Activated naive CD8-positive, alpha-beta T cell (primary cell): ENCODE measurements at regions not wholly inside any gene's neighbourhood (a gene's known extent, or its start where the extent isn't known, plus 50 kb on each side); places are given as distances from the start of the nearest gene placed in this dataset.

Experiments used
- H3K27ac Mint-ChIP-seq: one replicate; pipeline ENCODE4 v1.8.0; 2021; ENCODE audit warnings: mixed read lengths
- H3K27me3 Mint-ChIP-seq: one replicate; pipeline ENCODE4 v1.8.0; 2021; ENCODE audit warnings: mixed read lengths
- H3K36me3 Mint-ChIP-seq: one replicate; pipeline ENCODE4 v1.8.0; 2021; ENCODE audit warnings: mixed read lengths
- H3K4me1 Mint-ChIP-seq: one replicate; pipeline ENCODE4 v1.8.0; 2021; ENCODE audit warnings: low read depth, mixed read lengths
- H3K4me3 Mint-ChIP-seq: one replicate; pipeline ENCODE4 v1.8.0; 2021; ENCODE audit warnings: mild to moderate bottlenecking, mixed read lengths
- H3K9me3 Mint-ChIP-seq: one replicate; pipeline ENCODE4 v1.8.0; 2021; ENCODE audit warnings: low read depth, mixed read lengths

GRCh38 chr9:28718226-28718625, 1144.9 kb upstream of the C9orf72 start:
- no peaks in the 10 kb centered on the region for H3K36me3 Mint-ChIP-seq
- no peaks in the 10 kb centered on the region for H3K27me3 Mint-ChIP-seq
- H3K9me3 Mint-ChIP-seq: peaks cover 4% of the 10 kb centered on the region
- H3K4me1 Mint-ChIP-seq: no peaks in the 10 kb centered on the region
- H3K4me3 Mint-ChIP-seq: no peak overlapping the region
- no peak overlapping the region for H3K27ac Mint-ChIP-seq

- Mint-ChIP-seq H3K27me3 (no peaks in the 10 kb centered on the region), H3K9me3 (peaks cover 4% of the 10 kb centered on the region), H3K36me3 (no peaks in the 10 kb centered on the region), H3K4me1 (no peaks in the 10 kb centered on the region), H3K4me3 (no peak overlapping the region), H3K27ac (no peak overlapping the region)
These were observed 1147.5 kb upstream of the C9orf72 start for GRCh38 chr9:28720746-28721145.

- H3K27ac Mint-ChIP-seq: no peak overlapping the region
- H3K27me3 Mint-ChIP-seq: no peaks in the 10 kb centered on the region
- H3K4me1 Mint-ChIP-seq: no peaks in the 10 kb centered on the region
- H3K36me3 Mint-ChIP-seq: no peaks in the 10 kb centered on the region
- H3K4me3 Mint-ChIP-seq: no peak overlapping the region
- H3K9me3 Mint-ChIP-seq: peaks cover 9% of the 10 kb centered on the region
These were observed 1156.8 kb upstream of the C9orf72 start for GRCh38 chr9:28730111-28730510.

DNA sequence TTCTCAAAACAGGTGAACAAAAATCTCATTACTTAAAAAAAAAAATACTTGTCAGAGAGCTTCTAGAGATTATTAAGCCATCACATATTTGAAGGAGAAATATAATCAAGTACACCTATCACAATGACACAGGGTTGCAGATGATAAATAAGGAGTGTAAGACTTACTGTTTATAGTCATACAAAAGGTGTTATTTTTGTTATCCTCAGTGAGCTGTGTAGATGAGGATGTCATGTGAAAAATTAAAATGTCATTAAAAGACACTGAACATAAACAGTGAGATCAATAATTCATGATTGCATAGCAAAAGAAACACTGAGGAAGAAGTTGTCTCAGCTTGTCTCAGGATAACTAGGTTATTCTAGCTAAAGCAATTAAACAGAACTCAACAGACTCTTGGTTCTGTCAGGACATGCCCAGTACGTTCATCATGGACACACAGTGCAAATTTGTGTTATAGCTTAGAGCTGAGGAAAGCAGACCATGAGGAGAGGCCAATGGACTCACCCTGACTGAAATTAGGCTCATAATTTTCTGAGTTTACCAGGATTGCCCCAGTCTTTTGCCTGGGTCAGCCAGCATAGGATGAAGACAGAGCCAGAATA, 1162.6 kb upstream of the C9orf72 start:
- H3K4me3 Mint-ChIP-seq: no peak overlapping the region
- H3K27ac Mint-ChIP-seq: no peak overlapping the region
- H3K36me3 Mint-ChIP-seq: no peaks in the 10 kb centered on the region
- H3K4me1 Mint-ChIP-seq: no peaks in the 10 kb centered on the region
- no peaks in the 10 kb centered on the region for H3K27me3 Mint-ChIP-seq
- no peaks in the 10 kb centered on the region for H3K9me3 Mint-ChIP-seq

DNA sequence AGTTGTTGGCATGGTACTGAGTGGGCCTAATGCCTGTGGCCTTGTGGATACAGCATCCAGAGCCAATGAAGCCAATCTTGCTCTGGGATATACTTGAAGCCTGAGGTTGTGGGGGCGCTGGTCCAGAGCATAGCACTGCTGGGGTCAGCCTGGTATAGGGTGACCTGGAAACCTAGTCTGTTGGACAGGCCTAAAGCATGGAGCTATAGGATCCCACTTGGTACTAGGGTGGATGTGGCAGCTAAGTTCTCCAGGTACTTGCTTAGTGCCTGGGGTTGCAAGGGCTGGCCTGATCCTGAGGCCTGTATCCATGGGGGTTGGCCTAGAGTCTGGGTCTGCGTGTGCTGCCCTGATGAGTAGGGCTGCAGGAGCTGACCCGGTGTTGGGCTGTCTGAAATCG, 1168.2 kb upstream of the C9orf72 start:
- peaks cover 19% of the 10 kb centered on the region for H3K9me3 Mint-ChIP-seq
- H3K4me1 Mint-ChIP-seq: no peaks in the 10 kb centered on the region
- H3K27ac Mint-ChIP-seq: no peak overlapping the region
- H3K4me3 Mint-ChIP-seq: no peak overlapping the region
- no peaks in the 10 kb centered on the region for H3K36me3 Mint-ChIP-seq
- H3K27me3 Mint-ChIP-seq: no peaks in the 10 kb centered on the region

- Mint-ChIP-seq H3K36me3 (no peaks in the 10 kb centered on the region), H3K9me3 (peaks cover 23% of the 10 kb centered on the region), H3K27me3 (no peaks in the 10 kb centered on the region), H3K4me3 (no peak overlapping the region), H3K4me1 (no peaks in the 10 kb centered on the region), H3K27ac (no peak overlapping the region)
These were observed 1174.2 kb upstream of the C9orf72 start for GRCh38 chr9:28747351-28747985.

- Mint-ChIP-seq H3K27me3 (no peaks in the 10 kb centered on the region), H3K4me3 (no peak overlapping the region), H3K36me3 (no peaks in the 10 kb centered on the region), H3K27ac (no peak overlapping the region), H3K4me1 (no peaks in the 10 kb centered on the region), H3K9me3 (peaks cover 6% of the 10 kb centered on the region)
These were observed 1176.9 kb upstream of the C9orf72 start for GRCh38 chr9:28750136-28750535.

- no peaks in the 10 kb centered on the region for H3K27me3 Mint-ChIP-seq
- H3K27ac Mint-ChIP-seq: no peak overlapping the region
- H3K4me3 Mint-ChIP-seq: no peak overlapping the region
- no peaks in the 10 kb centered on the region for H3K4me1 Mint-ChIP-seq
- H3K36me3 Mint-ChIP-seq: no peaks in the 10 kb centered on the region
- peaks cover 7% of the 10 kb centered on the region for H3K9me3 Mint-ChIP-seq
These were observed 1185.1 kb upstream of the C9orf72 start for GRCh38 chr9:28758341-28758740.

- H3K27ac Mint-ChIP-seq: no peak overlapping the region
- H3K4me3 Mint-ChIP-seq: no peak overlapping the region
- peaks cover 7% of the 10 kb centered on the region for H3K9me3 Mint-ChIP-seq
- H3K27me3 Mint-ChIP-seq: no peaks in the 10 kb centered on the region
- H3K4me1 Mint-ChIP-seq: no peaks in the 10 kb centered on the region
- H3K36me3 Mint-ChIP-seq: no peaks in the 10 kb centered on the region
These were observed 1185.7 kb upstream of the C9orf72 start for GRCh38 chr9:28758971-28759370.

DNA sequence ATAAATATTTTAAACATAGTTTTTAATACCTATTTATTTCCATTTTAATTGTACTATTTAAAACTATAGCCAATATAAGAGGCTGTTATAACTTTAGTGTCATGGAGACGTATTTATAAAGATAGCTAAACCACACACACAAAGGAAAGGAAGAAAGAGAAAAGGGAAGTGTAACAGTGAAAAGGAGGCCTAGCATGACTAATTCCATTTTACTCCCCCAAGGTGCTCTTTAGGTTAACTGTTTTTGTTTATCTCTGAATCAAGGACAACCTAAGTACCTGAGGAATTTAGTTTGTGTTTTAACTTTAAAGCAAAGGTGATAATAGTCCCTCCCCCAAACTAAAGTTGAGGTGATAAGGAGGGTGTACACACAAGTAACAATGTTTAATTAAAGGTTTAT, 1188.9 kb upstream of the C9orf72 start:
- Mint-ChIP-seq H3K27ac (no peak overlapping the region), H3K4me3 (no peak overlapping the region), H3K27me3 (no peaks in the 10 kb centered on the region), H3K9me3 (peaks cover 7% of the 10 kb centered on the region), H3K4me1 (no peaks in the 10 kb centered on the region), H3K36me3 (no peaks in the 10 kb centered on the region)

DNA sequence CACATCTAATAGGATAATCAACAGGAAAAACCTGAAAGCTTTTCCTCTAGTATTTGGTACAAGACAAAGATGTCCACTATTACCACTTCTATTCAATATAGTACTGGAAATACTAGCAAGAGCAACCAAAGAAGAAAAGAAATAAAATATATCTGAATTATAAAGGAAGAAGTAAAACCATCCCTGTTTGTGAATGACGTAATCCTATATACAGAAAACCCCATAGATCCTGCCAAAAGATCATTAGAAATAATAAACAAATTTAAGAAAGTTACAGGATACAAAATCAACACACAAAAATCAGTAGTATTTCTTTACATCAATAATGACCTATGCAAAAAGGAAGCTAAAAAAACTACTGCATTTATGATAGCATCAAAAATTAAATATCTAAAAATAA, 1191.3 kb upstream of the C9orf72 start:
- no peaks in the 10 kb centered on the region for H3K4me1 Mint-ChIP-seq
- H3K27ac Mint-ChIP-seq: no peak overlapping the region
- H3K4me3 Mint-ChIP-seq: no peak overlapping the region
- H3K27me3 Mint-ChIP-seq: no peaks in the 10 kb centered on the region
- no peaks in the 10 kb centered on the region for H3K36me3 Mint-ChIP-seq
- H3K9me3 Mint-ChIP-seq: peaks cover 3% of the 10 kb centered on the region

DNA sequence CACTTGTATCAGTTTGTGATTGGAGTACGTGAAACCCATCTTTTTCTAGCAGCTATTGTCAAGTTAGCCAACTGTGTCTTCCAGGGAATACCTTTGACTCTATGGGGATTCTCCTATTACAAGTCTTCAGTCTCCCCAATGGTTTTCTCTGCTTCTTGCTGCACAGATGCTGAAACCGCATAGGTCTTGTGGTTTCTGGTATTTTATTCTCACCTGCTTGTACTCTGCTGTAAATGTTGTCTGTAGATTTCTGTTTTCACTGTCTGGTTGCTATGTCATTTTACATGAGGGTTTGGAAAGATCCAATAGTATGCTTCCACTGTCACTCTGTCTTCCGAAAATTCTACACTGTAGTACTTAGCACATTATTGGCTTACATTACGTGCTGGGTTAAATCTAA, 1196.9 kb upstream of the C9orf72 start:
- Mint-ChIP-seq H3K27me3 (no peaks in the 10 kb centered on the region), H3K9me3 (no peaks in the 10 kb centered on the region), H3K4me3 (no peak overlapping the region), H3K36me3 (no peaks in the 10 kb centered on the region), H3K27ac (no peak overlapping the region), H3K4me1 (no peaks in the 10 kb centered on the region)

GRCh38 chr9:28770827-28771226, 1197.5 kb upstream of the C9orf72 start:
- H3K27ac Mint-ChIP-seq: no peak overlapping the region
- H3K4me1 Mint-ChIP-seq: no peaks in the 10 kb centered on the region
- no peaks in the 10 kb centered on the region for H3K9me3 Mint-ChIP-seq
- H3K4me3 Mint-ChIP-seq: no peak overlapping the region
- no peaks in the 10 kb centered on the region for H3K27me3 Mint-ChIP-seq
- no peaks in the 10 kb centered on the region for H3K36me3 Mint-ChIP-seq

- Mint-ChIP-seq H3K27ac (no peak overlapping the region), H3K9me3 (no peaks in the 10 kb centered on the region), H3K4me1 (no peaks in the 10 kb centered on the region), H3K4me3 (no peak overlapping the region), H3K27me3 (no peaks in the 10 kb centered on the region), H3K36me3 (no peaks in the 10 kb centered on the region)
These were observed 1201.4 kb upstream of the C9orf72 start for GRCh38 chr9:28774433-28775235.

GRCh38 chr9:28779243-28779642, 1206.0 kb upstream of the C9orf72 start:
- Mint-ChIP-seq H3K27me3 (no peaks in the 10 kb centered on the region), H3K4me3 (no peak overlapping the region), H3K9me3 (no peaks in the 10 kb centered on the region), H3K36me3 (no peaks in the 10 kb centered on the region), H3K27ac (no peak overlapping the region), H3K4me1 (no peaks in the 10 kb centered on the region)
